Caco-2 (cell line): ENCODE measurements at regions not wholly inside any gene's neighbourhood (a gene's known extent, or its start where the extent isn't known, plus 50 kb on each side); places are given as distances from the start of the nearest gene placed in this dataset.

Experiments used
- BruUV-seq: library from RNA; stranded (reverse); fragments of 400-500 nt; replicated peaks from 2 replicates; lab custom pipeline; 2021; lab: Mats Ljungman, UMichigan
- CTCF ChIA-PET: fragments of 300-600 bp; sonication (Branson Sonifier 250); formaldehyde crosslinking; loops from one replicate; lab custom pipeline; 2022; ENCODE audit warnings: antibody characterized with exemption; lab: Charles Lee
- POLR2A ChIA-PET: fragments of 300-600 bp; sonication (Branson Sonifier 250); formaldehyde crosslinking; loops from one replicate; lab custom pipeline; 2022; ENCODE audit warnings: antibody characterized with exemption; lab: Charles Lee
- DNase-seq, 2 experiments: peaks; one replicate each; pipeline versions ENCODE4 v3.0.0 to v3.0.0-alpha.2; 2020 to 2022
- H3K27me3 ChIP-seq: replicated peaks from 2 replicates; pipeline ENCODE4 v1.6.0; 2011; ENCODE audit warnings: low read length; ENCODE audit not compliant: control insufficient read depth, insufficient read depth
- H3K36me3 ChIP-seq: 2 replicates; pipeline ENCODE4 v1.5.1; 2011; ENCODE audit warnings: low read length; ENCODE audit not compliant: control insufficient read depth, insufficient read depth
- H3K4me1 ChIP-seq: fragments of 250-450 bp; sonication (Bioruptor Pico); 2 replicates; pipeline ENCODE4 v1.5.1; 2020; ENCODE audit warnings: mild to moderate bottlenecking
- H3K4me3 ChIP-seq: 2 replicates; pipeline ENCODE4 v1.5.1; 2011; ENCODE audit warnings: low read depth, mild to moderate bottlenecking, control low read depth, low read length
- H3K9me3 ChIP-seq: fragments of 250-450 bp; sonication (Bioruptor Pico); 2 replicates; pipeline ENCODE4 v1.5.1; 2020; ENCODE audit warnings: mild to moderate bottlenecking, moderate library complexity
- H3K27ac Mint-ChIP-seq: one replicate; pipeline ENCODE4 v1.8.0; 2022; ENCODE audit warnings: mixed read lengths; ENCODE audit not compliant: unreplicated experiment
- H3K27me3 Mint-ChIP-seq: one replicate; pipeline ENCODE4 v1.8.0; 2022; ENCODE audit warnings: mixed read lengths; ENCODE audit not compliant: insufficient read depth, unreplicated experiment
- H3K36me3 Mint-ChIP-seq: one replicate; pipeline ENCODE4 v1.8.0; 2022; ENCODE audit warnings: mild to moderate bottlenecking, mixed read lengths; ENCODE audit not compliant: insufficient read depth, unreplicated experiment
- H3K4me1 Mint-ChIP-seq: one replicate; pipeline ENCODE4 v1.8.0; 2022; ENCODE audit warnings: low read depth, mixed read lengths; ENCODE audit not compliant: unreplicated experiment
- H3K4me3 Mint-ChIP-seq: one replicate; pipeline ENCODE4 v1.8.0; 2022; ENCODE audit warnings: mild to moderate bottlenecking, moderate library complexity, mixed read lengths; ENCODE audit not compliant: unreplicated experiment
- H3K9me3 Mint-ChIP-seq: one replicate; pipeline ENCODE4 v1.8.0; 2022; ENCODE audit warnings: mixed read lengths; ENCODE audit not compliant: unreplicated experiment
- CTCF ChIP-seq, 2 experiments: fragments of 200-600 bp in 1 of 2; IDR thresholded peaks; 1 replicate in 1 of 2; 2 replicates in 1 of 2; pipeline versions ENCODE4 v1.5.1 to v1.8.0; 2011 to 2022; ENCODE audit warnings: antibody characterized with exemption in 1 of 2, control low read depth in 1 of 2, inconsistent platforms in 1 of 2, low read depth in 1 of 2, low read length in 1 of 2, mild to moderate bottlenecking in 1 of 2, moderate library complexity in 1 of 2; ENCODE audit not compliant: insufficient read depth in 1 of 2, severe bottlenecking in 1 of 2, unreplicated experiment in 1 of 2
- intact Hi-C: fragments of 100-400 bp; cut with micrococcal nuclease; formaldehyde crosslinking; loops from one replicate; pipeline ENCODE4 v1.10.0; 2022; ENCODE audit not compliant: unreplicated experiment

GRCh38 chr16:50469121-50469743 lies 79.0 kb upstream of the NKD1 start:
- Histone ChIP-seq H3K4me3 (no peak overlapping the region), H3K4me1 (peaks cover 55% of the 10 kb centered on the region), H3K27me3 (no peaks in the 10 kb centered on the region), H3K36me3 (no peaks in the 10 kb centered on the region), H3K9me3 (peaks cover 13% of the 10 kb centered on the region)
- intact Hi-C loops = loop anchor here (5.0 kb wide), 3 partner anchors 78 to 198 kb away; partner anchors contain the start of gene NKD1
- BruUV-seq = TSS peak; percentile 65
- Mint-ChIP-seq H3K27me3 (no peaks in the 10 kb centered on the region), H3K4me3 (peak overlapping the region; percentile 74), H3K36me3 (peaks cover 5% of the 10 kb centered on the region), H3K27ac (peak overlapping the region; percentile 93), H3K4me1 (peaks cover 24% of the 10 kb centered on the region), H3K9me3 (peaks cover 25% of the 10 kb centered on the region)
- DNase-seq = peak in 1 of 2 experiments; percentile 26
- no peak for TF ChIP-seq CTCF (IDR thresholded peaks at IDR 0.05; ENCODE audit: insufficient read depth in 1 of 2, low read depth in 1 of 2, low read length in 1 of 2, severe bottlenecking in 1 of 2, unreplicated experiment in 1 of 2)
- ChIA-PET CTCF (no interaction called here), POLR2A (no interaction called here)

- peaks cover 13% of the 10 kb centered on the region for H3K9me3 ChIP-seq
- Mint-ChIP-seq H3K27ac (peak overlapping the region; percentile 93), H3K4me3 (peak overlapping the region; percentile 74), H3K36me3 (peaks cover 5% of the 10 kb centered on the region), H3K9me3 (peaks cover 25% of the 10 kb centered on the region), H3K4me1 (peaks cover 30% of the 10 kb centered on the region), H3K27me3 (no peaks in the 10 kb centered on the region)
- H3K4me1 ChIP-seq = peaks cover 61% of the 10 kb centered on the region
- ChIA-PET POLR2A (no interaction called here), CTCF (interaction anchor here (1.5 kb wide), 1 partner anchor 197 kb away, joined by 5 read pairs; no protein-coding TSS in a partner anchor)
- no peaks in the 10 kb centered on the region for H3K36me3 ChIP-seq
- intact Hi-C loops = loop anchor here (1.0 to 5.0 kb wide), 4 partner anchors 37 to 199 kb away; partner anchors contain the start of gene NKD1
- no peaks in the 10 kb centered on the region for H3K27me3 ChIP-seq
- H3K4me3 ChIP-seq = peak overlapping the region; percentile 43; the same call in 1 of the 2 replicates
- no TSS peak for BruUV-seq
- no peak for TF ChIP-seq CTCF (IDR thresholded peaks at IDR 0.05; ENCODE audit: insufficient read depth in 1 of 2, low read depth in 1 of 2, low read length in 1 of 2, severe bottlenecking in 1 of 2, unreplicated experiment in 1 of 2)
- peak in 1 of 2 experiments; percentile 33 for DNase-seq
These were observed 79.5 kb upstream of the NKD1 start for GRCh38 chr16:50468749-50469078.

GRCh38 chr16:50467943-50468748 lies 80.0 kb upstream of the NKD1 start:
- intact Hi-C loops = loop anchor here (1.0 to 5.0 kb wide), 4 partner anchors 37 to 199 kb away; partner anchors contain the start of gene NKD1
- CTCF ChIA-PET = interaction anchor here (0.9 to 1.5 kb wide), 2 partner anchors 93 to 197 kb away, joined by 5 to 6 read pairs; no protein-coding TSS in a partner anchor
- Mint-ChIP-seq H3K27ac (peak overlapping the region; percentile 93), H3K27me3 (no peaks in the 10 kb centered on the region), H3K4me1 (peaks cover 35% of the 10 kb centered on the region), H3K36me3 (peaks cover 5% of the 10 kb centered on the region), H3K4me3 (peak overlapping the region; percentile 74), H3K9me3 (peaks cover 25% of the 10 kb centered on the region)
- peak; percentile 93 to 95 for DNase-seq
- no TSS peak for BruUV-seq
- Histone ChIP-seq H3K36me3 (no peaks in the 10 kb centered on the region), H3K4me3 (peak overlapping the region; percentile 43), H3K4me1 (peaks cover 66% of the 10 kb centered on the region), H3K9me3 (peaks cover 13% of the 10 kb centered on the region), H3K27me3 (no peaks in the 10 kb centered on the region)
- no peak for TF ChIP-seq CTCF (IDR thresholded peaks at IDR 0.05; ENCODE audit: insufficient read depth in 1 of 2, low read depth in 1 of 2, low read length in 1 of 2, severe bottlenecking in 1 of 2, unreplicated experiment in 1 of 2)
- POLR2A ChIA-PET = no interaction called here
